Memory B cell (primary cell): ENCODE measurements at regions not wholly inside any gene's neighbourhood (a gene's known extent, or its start where the extent isn't known, plus 50 kb on each side); places are given as distances from the start of the nearest gene placed in this dataset.

ENCODE experiments used
- ATAC-seq: fragments of 150-1000 bp; cut with Tn5 transposase; 2 replicates; pipeline ENCODE4 v1.10.0; 2021; ENCODE audit warnings: low read depth, mild to moderate bottlenecking, moderate library complexity
- DNase-seq, 2 donors: peaks; one replicate each; pipeline ENCODE4 v3.0.0; 2022; ENCODE audit warnings: low spot score in 2 of 2
- H3K27ac Mint-ChIP-seq: one replicate; pipeline ENCODE4 v1.8.0; 2022; ENCODE audit warnings: mild to moderate bottlenecking, moderate library complexity, mixed read lengths
- H3K27me3 Mint-ChIP-seq: one replicate; pipeline ENCODE4 v1.8.0; 2022; ENCODE audit warnings: mixed read lengths
- H3K36me3 Mint-ChIP-seq: one replicate; pipeline ENCODE4 v1.8.0; 2022; ENCODE audit warnings: mild to moderate bottlenecking, mixed read lengths
- H3K4me1 Mint-ChIP-seq: one replicate; pipeline ENCODE4 v1.8.0; 2022; ENCODE audit warnings: mixed read lengths
- H3K4me3 Mint-ChIP-seq: one replicate; pipeline ENCODE4 v1.8.0; 2022; ENCODE audit warnings: mild to moderate bottlenecking, moderate library complexity, mixed read lengths
- H3K9me3 Mint-ChIP-seq: one replicate; pipeline ENCODE4 v1.8.0; 2022; ENCODE audit warnings: mixed read lengths

- ATAC-seq (no peak), DNase-seq (no peak)
- Mint-ChIP-seq H3K4me1 (no peaks in the 10 kb centered on the region), H3K36me3 (no peaks in the 10 kb centered on the region), H3K4me3 (no peak overlapping the region), H3K27me3 (peaks cover 1% of the 10 kb centered on the region), H3K9me3 (peaks cover 4% of the 10 kb centered on the region), H3K27ac (no peak overlapping the region)
Measured at GRCh38 chr9:108652851-108653250, 202.9 kb downstream of the ACTL7B start.

- peaks cover 1% of the 10 kb centered on the region for H3K27me3 Mint-ChIP-seq
- H3K4me3 Mint-ChIP-seq, result no peak overlapping the region
- DNase-seq, result no peak
- no peak overlapping the region for H3K27ac Mint-ChIP-seq
- no peaks in the 10 kb centered on the region for H3K4me1 Mint-ChIP-seq
- ATAC-seq, result no peak
- H3K9me3 Mint-ChIP-seq, result no peaks in the 10 kb centered on the region
- H3K36me3 Mint-ChIP-seq, result no peaks in the 10 kb centered on the region
Measured at GRCh38 chr9:108650826-108651225, 205.0 kb downstream of the ACTL7B start.

- H3K36me3 Mint-ChIP-seq, result no peaks in the 10 kb centered on the region
- no peaks in the 10 kb centered on the region for H3K4me1 Mint-ChIP-seq
- H3K4me3 Mint-ChIP-seq, result no peak overlapping the region
- DNase-seq (no peak), ATAC-seq (no peak)
- H3K27me3 Mint-ChIP-seq, result peaks cover 2% of the 10 kb centered on the region
- H3K27ac Mint-ChIP-seq, result no peak overlapping the region
- H3K9me3 Mint-ChIP-seq, result no peaks in the 10 kb centered on the region
Measured at GRCh38 chr9:108645520-108645919, 210.3 kb downstream of the ACTL7B start.

GRCh38 chr9:108643731-108644510 lies 211.9 kb downstream of the ACTL7B start:
- Mint-ChIP-seq H3K9me3 (no peaks in the 10 kb centered on the region), H3K4me3 (no peak overlapping the region), H3K27ac (no peak overlapping the region), H3K4me1 (no peaks in the 10 kb centered on the region), H3K27me3 (peaks cover 2% of the 10 kb centered on the region), H3K36me3 (no peaks in the 10 kb centered on the region)
- DNase-seq (no peak), ATAC-seq (no peak)

DNA sequence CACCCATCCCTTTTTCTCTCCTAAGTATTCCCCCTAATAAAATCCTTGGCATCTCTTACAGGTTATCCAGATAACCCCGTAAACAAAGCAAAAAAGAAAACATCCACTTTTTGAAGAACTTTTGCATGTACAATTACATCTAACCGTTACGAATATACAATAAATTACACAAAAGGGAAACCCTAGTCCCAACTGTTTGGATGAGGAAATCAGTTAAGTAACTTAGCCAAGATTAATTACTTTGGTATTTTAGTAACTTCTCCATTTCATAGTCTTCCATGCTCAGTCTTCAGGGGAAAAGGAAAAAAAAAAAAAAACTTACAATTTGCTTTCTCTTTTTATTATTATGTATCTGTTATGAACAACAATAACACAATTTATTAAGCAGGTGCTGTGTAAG lies 212.9 kb downstream of the ACTL7B start:
- no peak for ATAC-seq
- Mint-ChIP-seq H3K4me3 (no peak overlapping the region), H3K27me3 (peaks cover 2% of the 10 kb centered on the region), H3K4me1 (no peaks in the 10 kb centered on the region), H3K36me3 (no peaks in the 10 kb centered on the region), H3K9me3 (no peaks in the 10 kb centered on the region), H3K27ac (no peak overlapping the region)
- no peak for DNase-seq

- H3K9me3 Mint-ChIP-seq, result no peaks in the 10 kb centered on the region
- peaks cover 2% of the 10 kb centered on the region for H3K27me3 Mint-ChIP-seq
- no peaks in the 10 kb centered on the region for H3K36me3 Mint-ChIP-seq
- no peak overlapping the region for H3K27ac Mint-ChIP-seq
- DNase-seq (no peak), ATAC-seq (no peak)
- H3K4me1 Mint-ChIP-seq, result no peaks in the 10 kb centered on the region
- H3K4me3 Mint-ChIP-seq, result no peak overlapping the region
Measured at GRCh38 chr9:108640230-108640629, 215.6 kb downstream of the ACTL7B start.

- ATAC-seq (no peak), DNase-seq (no peak)
- Mint-ChIP-seq H3K27me3 (peaks cover 2% of the 10 kb centered on the region), H3K4me3 (no peak overlapping the region), H3K9me3 (no peaks in the 10 kb centered on the region), H3K4me1 (no peaks in the 10 kb centered on the region), H3K27ac (no peak overlapping the region), H3K36me3 (no peaks in the 10 kb centered on the region)
Measured at GRCh38 chr9:108639696-108640095, 216.1 kb downstream of the ACTL7B start.

- ATAC-seq (no peak), DNase-seq (no peak)
- H3K36me3 Mint-ChIP-seq, result no peaks in the 10 kb centered on the region
- H3K4me1 Mint-ChIP-seq, result no peaks in the 10 kb centered on the region
- no peak overlapping the region for H3K4me3 Mint-ChIP-seq
- H3K9me3 Mint-ChIP-seq, result no peaks in the 10 kb centered on the region
- H3K27me3 Mint-ChIP-seq, result no peaks in the 10 kb centered on the region
- H3K27ac Mint-ChIP-seq, result no peak overlapping the region
Measured at GRCh38 chr9:108639091-108639490, 216.7 kb downstream of the ACTL7B start.

DNA sequence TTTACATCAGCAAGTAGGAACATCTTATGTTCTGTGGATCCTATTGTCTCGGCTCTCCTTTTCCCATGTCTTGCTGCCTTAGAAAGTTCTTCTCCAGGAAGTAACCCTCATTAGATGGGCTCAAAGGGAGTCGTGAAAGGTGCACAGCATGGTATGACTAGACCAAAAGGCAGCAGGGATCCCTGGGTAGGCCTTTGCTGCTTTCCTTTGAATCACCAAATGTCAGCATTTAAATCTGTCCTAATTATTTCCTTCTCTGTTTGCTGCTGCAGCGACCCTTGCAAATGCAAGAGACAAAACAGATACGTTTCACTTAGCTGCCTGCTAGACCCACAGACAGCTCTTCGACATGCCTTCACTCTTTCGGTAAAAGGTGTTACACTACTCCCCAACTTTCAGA lies 218.4 kb downstream of the ACTL7B start:
- DNase-seq (no peak), ATAC-seq (no peak)
- no peaks in the 10 kb centered on the region for H3K9me3 Mint-ChIP-seq
- H3K4me3 Mint-ChIP-seq, result no peak overlapping the region
- H3K27me3 Mint-ChIP-seq, result no peaks in the 10 kb centered on the region
- H3K27ac Mint-ChIP-seq, result no peak overlapping the region
- H3K4me1 Mint-ChIP-seq, result no peaks in the 10 kb centered on the region
- H3K36me3 Mint-ChIP-seq, result no peaks in the 10 kb centered on the region

- Mint-ChIP-seq H3K4me1 (no peaks in the 10 kb centered on the region), H3K27ac (no peak overlapping the region), H3K36me3 (no peaks in the 10 kb centered on the region), H3K27me3 (no peaks in the 10 kb centered on the region), H3K4me3 (no peak overlapping the region), H3K9me3 (peaks cover 2% of the 10 kb centered on the region)
- DNase-seq, result no peak
- ATAC-seq, result no peak
Measured at GRCh38 chr9:108636013-108636412, 219.8 kb downstream of the ACTL7B start.

GRCh38 chr9:108634672-108635462 lies 220.9 kb downstream of the ACTL7B start:
- no peaks in the 10 kb centered on the region for H3K4me1 Mint-ChIP-seq
- H3K9me3 Mint-ChIP-seq, result peaks cover 2% of the 10 kb centered on the region
- H3K27ac Mint-ChIP-seq, result no peak overlapping the region
- no peak overlapping the region for H3K4me3 Mint-ChIP-seq
- no peak for DNase-seq
- H3K36me3 Mint-ChIP-seq, result no peaks in the 10 kb centered on the region
- H3K27me3 Mint-ChIP-seq, result no peaks in the 10 kb centered on the region
- no peak for ATAC-seq

- DNase-seq, result no peak
- no peak for ATAC-seq
- no peaks in the 10 kb centered on the region for H3K36me3 Mint-ChIP-seq
- H3K9me3 Mint-ChIP-seq, result peaks cover 2% of the 10 kb centered on the region
- no peak overlapping the region for H3K27ac Mint-ChIP-seq
- no peak overlapping the region for H3K4me3 Mint-ChIP-seq
- no peaks in the 10 kb centered on the region for H3K4me1 Mint-ChIP-seq
- H3K27me3 Mint-ChIP-seq, result no peaks in the 10 kb centered on the region
Measured at GRCh38 chr9:108634204-108634603, 221.6 kb downstream of the ACTL7B start.

DNA sequence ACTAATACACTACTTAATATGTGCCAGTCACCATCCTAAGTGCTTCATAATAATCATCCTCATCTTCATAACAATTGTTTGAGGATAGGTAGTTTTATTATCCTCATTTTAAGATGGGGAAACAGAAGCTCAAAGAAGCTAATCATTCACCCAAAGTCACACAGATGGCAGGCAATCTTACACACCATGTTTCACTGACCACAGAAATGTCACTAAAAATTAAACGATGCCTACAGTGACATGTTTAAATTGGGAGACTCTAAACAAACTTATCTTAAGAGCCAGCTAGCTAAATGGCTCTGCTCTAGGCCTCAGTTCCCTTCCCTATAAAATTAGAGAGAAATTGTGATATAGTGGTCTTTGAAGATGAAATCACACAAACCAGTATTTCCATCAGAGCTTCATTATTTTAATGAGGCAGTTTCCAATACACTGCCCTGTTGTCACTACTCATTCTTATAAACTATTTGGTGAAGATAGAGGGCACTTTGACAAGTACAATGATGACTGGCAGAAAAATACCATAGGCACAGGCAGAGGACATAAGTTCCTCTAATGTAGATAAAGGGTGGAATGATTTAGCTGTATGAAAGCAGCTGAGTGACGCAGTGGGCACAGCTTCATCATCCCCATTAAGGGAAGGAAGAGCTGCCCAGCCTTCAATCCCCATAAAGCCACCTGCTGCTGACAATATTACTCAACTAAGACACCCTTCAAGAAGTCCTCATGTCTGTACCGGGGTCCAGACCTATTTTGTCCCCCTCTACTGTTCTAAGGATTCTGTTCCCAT lies 224.1 kb downstream of the ACTL7B start:
- Mint-ChIP-seq H3K27ac (no peak overlapping the region), H3K9me3 (peaks cover 2% of the 10 kb centered on the region), H3K4me3 (no peak overlapping the region), H3K27me3 (no peaks in the 10 kb centered on the region), H3K36me3 (no peaks in the 10 kb centered on the region), H3K4me1 (no peaks in the 10 kb centered on the region)
- DNase-seq, result no peak
- no peak for ATAC-seq

GRCh38 chr9:108628316-108628715 lies 227.5 kb downstream of the ACTL7B start:
- Mint-ChIP-seq H3K27ac (no peak overlapping the region), H3K4me1 (no peaks in the 10 kb centered on the region), H3K27me3 (peaks cover 4% of the 10 kb centered on the region), H3K36me3 (no peaks in the 10 kb centered on the region), H3K9me3 (peaks cover 2% of the 10 kb centered on the region), H3K4me3 (no peak overlapping the region)
- DNase-seq (no peak), ATAC-seq (no peak)
